Activated CD4-positive, alpha-beta T cell treated with anti-CD3 and anti-CD28 coated beads, Interleukin-2, amount 50 U/mL, for 4 hours (primary cell): ENCODE measurements at regions not wholly inside any gene's neighbourhood (a gene's known extent, or its start where the extent isn't known, plus 50 kb on each side); places are given as distances from the start of the nearest gene placed in this dataset.

ENCODE experiments used
- DNase-seq, 2 experiments: peaks; one replicate each; pipeline ENCODE4 v3.0.0-alpha.2; 2020

- DNase-seq = no peak
These were observed 2309.4 kb upstream of the AGA start for GRCh38 chr4:179751669-179752068.

- no peak for DNase-seq
These were observed 2313.1 kb upstream of the AGA start for GRCh38 chr4:179755322-179755721.

- no peak for DNase-seq
These were observed 2315.4 kb upstream of the AGA start for GRCh38 chr4:179757641-179758040.

GRCh38 chr4:179762840-179763239 is 2320.6 kb upstream of the AGA start:
- DNase-seq = no peak

GRCh38 chr4:179766938-179767337 is 2324.7 kb upstream of the AGA start:
- DNase-seq = no peak

GRCh38 chr4:179768996-179769395 is 2326.8 kb upstream of the AGA start:
- DNase-seq = no peak

- no peak for DNase-seq
These were observed 2355.5 kb upstream of the AGA start for GRCh38 chr4:179797738-179798137.

- no peak for DNase-seq
These were observed 2361.6 kb upstream of the AGA start for GRCh38 chr4:179803857-179804256.

- no peak for DNase-seq
These were observed 2362.2 kb upstream of the AGA start for GRCh38 chr4:179804440-179804839.

- no peak for DNase-seq
These were observed 2375.1 kb upstream of the AGA start for GRCh38 chr4:179817317-179817716.

GRCh38 chr4:179823342-179823741 is 2381.1 kb upstream of the AGA start:
- no peak for DNase-seq

GRCh38 chr4:179831274-179831673 is 2389.0 kb upstream of the AGA start:
- no peak for DNase-seq

GRCh38 chr4:179836179-179837075 is 2394.2 kb upstream of the AGA start:
- DNase-seq = no peak

- DNase-seq = no peak
These were observed 2399.8 kb upstream of the TENM3 start for GRCh38 chr4:179843370-179843769.

- no peak for DNase-seq
These were observed 2387.7 kb upstream of the TENM3 start for GRCh38 chr4:179855469-179855868.

GRCh38 chr4:179858221-179858620 is 2385.0 kb upstream of the TENM3 start:
- DNase-seq = no peak

GRCh38 chr4:179867300-179867878 is 2375.8 kb upstream of the TENM3 start:
- DNase-seq = no peak

GRCh38 chr4:179871726-179872125 is 2371.5 kb upstream of the TENM3 start:
- DNase-seq = no peak

- no peak for DNase-seq
These were observed 2370.4 kb upstream of the TENM3 start for GRCh38 chr4:179872755-179873154.

- DNase-seq = no peak
These were observed 2362.4 kb upstream of the TENM3 start for GRCh38 chr4:179880756-179881155.

GRCh38 chr4:179894066-179894778 is 2349.0 kb upstream of the TENM3 start:
- DNase-seq = no peak

- no peak for DNase-seq
These were observed 2323.6 kb upstream of the TENM3 start for GRCh38 chr4:179919587-179919986.

- DNase-seq = no peak
These were observed 2315.7 kb upstream of the TENM3 start for GRCh38 chr4:179927473-179927872.

GRCh38 chr4:179941911-179942310 is 2301.3 kb upstream of the TENM3 start:
- DNase-seq = no peak
